CD14-positive monocyte (primary cell): ENCODE measurements at regions not wholly inside any gene's neighbourhood (a gene's known extent, or its start where the extent isn't known, plus 50 kb on each side); places are given as distances from the start of the nearest gene placed in this dataset.

Experiments used
- DNase-seq, 3 donors: peaks; one replicate each; pipeline ENCODE4 v3.0.0-alpha.2; 2011 to 2022
- H2AFZ ChIP-seq: 2 replicates; pipeline ENCODE4 v1.6.0; 2012; ENCODE audit warnings: mild to moderate bottlenecking, low read depth, low read length, inconsistent platforms; ENCODE audit not compliant: insufficient read depth, poor library complexity, severe bottlenecking
- H3K27ac ChIP-seq, 2 donors: 1 replicate in 1 of 2; 2 replicates in 1 of 2; pipeline ENCODE4 v1.5.1; 2012 to 2013; ENCODE audit warnings: low read length in 2 of 2, control low read depth in 1 of 2, inconsistent platforms in 1 of 2, low read depth in 1 of 2, mild to moderate bottlenecking in 1 of 2
- H3K27me3 ChIP-seq, 2 donors: one replicate each; pipeline versions ENCODE4 v1.6.0 to v1.6.1; 2011 to 2013; ENCODE audit warnings: low read length in 2 of 2; ENCODE audit not compliant: control insufficient read depth in 2 of 2, insufficient read depth in 2 of 2
- H3K36me3 ChIP-seq, 2 donors: replicated peaks in 1 of 2; 1 replicate in 1 of 2; 2 replicates in 1 of 2; pipeline versions ENCODE4 v1.5.1 to v1.6.1; 2012 to 2013; ENCODE audit warnings: low read length in 2 of 2, control low read depth in 1 of 2, inconsistent platforms in 1 of 2, mild to moderate bottlenecking in 1 of 2; ENCODE audit not compliant: insufficient read depth in 2 of 2, control insufficient read depth in 1 of 2
- H3K4me1 ChIP-seq, 2 donors: 1 replicate in 1 of 2; 2 replicates in 1 of 2; pipeline versions ENCODE4 v1.5.1 to v1.6.1; 2012 to 2013; ENCODE audit warnings: low read length in 2 of 2, control low read depth in 1 of 2, inconsistent platforms in 1 of 2, mild to moderate bottlenecking in 1 of 2, moderate library complexity in 1 of 2; ENCODE audit not compliant: insufficient read depth in 2 of 2, control insufficient read depth in 1 of 2
- H3K4me2 ChIP-seq: replicated peaks from 2 replicates; pipeline ENCODE3; 2012; ENCODE audit warnings: low read length, moderate library complexity, mild to moderate bottlenecking; ENCODE audit not compliant: poor library complexity, severe bottlenecking; ENCODE audit errors: extremely low read depth
- H3K4me3 ChIP-seq, 3 experiments: fragments of 200-600 bp in 1 of 3; sonication (generic) in 1 of 3; replicated peaks in 1 of 3; 1 replicate in 2 of 3; 2 replicates in 1 of 3; pipeline ENCODE4 v1.5.1; 2011 to 2013; ENCODE audit warnings: low read length in 3 of 3, mild to moderate bottlenecking in 3 of 3, control low read depth in 2 of 3, low read depth in 2 of 3, inconsistent platforms in 1 of 3, moderate library complexity in 1 of 3
- H3K79me2 ChIP-seq: 2 replicates; pipeline ENCODE4 v1.6.0; 2012; ENCODE audit warnings: mild to moderate bottlenecking, control low read depth, inconsistent platforms, low read length, moderate library complexity; ENCODE audit not compliant: insufficient read depth
- H3K9ac ChIP-seq: 2 replicates; pipeline ENCODE4 v1.6.0; 2017; ENCODE audit warnings: low read length, mild to moderate bottlenecking; ENCODE audit not compliant: insufficient read depth, poor library complexity, severe bottlenecking
- H3K9me3 ChIP-seq, 2 donors: replicated peaks in 1 of 2; 1 replicate in 1 of 2; 2 replicates in 1 of 2; pipeline versions ENCODE4 v1.5.1 to v1.6.1; 2012 to 2013; ENCODE audit warnings: low read length in 2 of 2, control low read depth in 1 of 2; ENCODE audit not compliant: control insufficient read depth in 1 of 2, insufficient read depth in 1 of 2
- H4K20me1 ChIP-seq: 2 replicates; pipeline ENCODE4 v1.6.0; 2012; ENCODE audit warnings: mild to moderate bottlenecking, low read length, control low read depth, moderate library complexity; ENCODE audit not compliant: insufficient read depth
- H3K27ac Mint-ChIP-seq, 7 donors: one replicate each; pipeline ENCODE4 v1.8.0; 2020; ENCODE audit warnings: mild to moderate bottlenecking in 7 of 7, mixed read lengths in 7 of 7, moderate library complexity in 6 of 7, inconsistent platforms in 2 of 7
- H3K27me3 Mint-ChIP-seq, 3 donors: one replicate each; pipeline ENCODE4 v1.8.0; 2021 to 2022; ENCODE audit warnings: low read depth in 3 of 3, mild to moderate bottlenecking in 3 of 3, mixed read lengths in 3 of 3, moderate library complexity in 3 of 3, inconsistent platforms in 1 of 3
- H3K36me3 Mint-ChIP-seq, 2 donors: one replicate each; pipeline ENCODE4 v1.8.0; 2020; ENCODE audit warnings: mixed read lengths in 2 of 2, inconsistent platforms in 1 of 2, mild to moderate bottlenecking in 1 of 2
- H3K4me1 Mint-ChIP-seq: one replicate; pipeline ENCODE4 v1.8.0; 2020; ENCODE audit warnings: mild to moderate bottlenecking, mixed read lengths
- H3K4me3 Mint-ChIP-seq, 2 donors: one replicate each; pipeline ENCODE4 v1.8.0; 2020; ENCODE audit warnings: mild to moderate bottlenecking in 2 of 2, mixed read lengths in 2 of 2, moderate library complexity in 1 of 2
- H3K9me3 Mint-ChIP-seq, 7 donors: one replicate each; pipeline ENCODE4 v1.8.0; 2020 to 2022; ENCODE audit warnings: mixed read lengths in 7 of 7, mild to moderate bottlenecking in 6 of 7, moderate library complexity in 6 of 7, inconsistent platforms in 2 of 7
- CTCF ChIP-seq: fragments of 200-600 bp; IDR thresholded peaks from one replicate; pipeline ENCODE4 v1.8.0; 2022; ENCODE audit warnings: antibody characterized with exemption, mild to moderate bottlenecking
- WGBS: methylation state at CpG from one replicate; pipeline ENCODE4 v1.1.5; 2013; ENCODE audit warnings: missing lambda C conversion rate; ENCODE audit not compliant: insufficient coverage; 5-methylcytosine and 5-hydroxymethylcytosine counted together
- intact Hi-C, 2 donors: fragments of 100-400 bp; cut with micrococcal nuclease; formaldehyde crosslinking; loops; one replicate each; pipeline versions ENCODE4 v1.15.0 to v1.15.1; 2023

- Histone ChIP-seq H3K4me3 (peak overlapping the region in 2 of 3 experiments; percentile 34 to 61), H3K36me3 (no peaks in the 10 kb centered on the region), H3K9me3 (no peaks in the 10 kb centered on the region), H3K27me3 (no peaks in the 10 kb centered on the region), H2AFZ (peak overlapping the region; percentile 55), H3K79me2 (no peaks in the 10 kb centered on the region), H3K27ac (peak overlapping the region in 1 of 2 donors; percentile 46), H3K9ac (no peak overlapping the region), H3K4me2 (peak overlapping the region; percentile 61), H3K4me1 (peaks cover 10 to 13% of the 10 kb centered on the region in 2 donors), H4K20me1 (no peaks in the 10 kb centered on the region)
- no peak overlapping the region for H3K4me3 Mint-ChIP-seq
- DNase-seq = peak in 1 of 3 donors; percentile 11
- H3K4me1 Mint-ChIP-seq = peaks cover 16% of the 10 kb centered on the region
- 63% methylated on average over 1 of the region's 1 CpG for WGBS
- no peak for TF ChIP-seq CTCF
- H3K36me3 Mint-ChIP-seq = no peaks in the 10 kb centered on the region
- H3K27me3 Mint-ChIP-seq = no peaks in the 10 kb centered on the region
- peaks cover 0 to 1% (median 0%) of the 10 kb centered on the region in 7 donors for H3K9me3 Mint-ChIP-seq
- H3K27ac Mint-ChIP-seq = no peak overlapping the region
- intact Hi-C loops = no loop called here
Measured at GRCh38 chr4:23305026-23305425, 584.8 kb downstream of the PPARGC1A start.

DNA sequence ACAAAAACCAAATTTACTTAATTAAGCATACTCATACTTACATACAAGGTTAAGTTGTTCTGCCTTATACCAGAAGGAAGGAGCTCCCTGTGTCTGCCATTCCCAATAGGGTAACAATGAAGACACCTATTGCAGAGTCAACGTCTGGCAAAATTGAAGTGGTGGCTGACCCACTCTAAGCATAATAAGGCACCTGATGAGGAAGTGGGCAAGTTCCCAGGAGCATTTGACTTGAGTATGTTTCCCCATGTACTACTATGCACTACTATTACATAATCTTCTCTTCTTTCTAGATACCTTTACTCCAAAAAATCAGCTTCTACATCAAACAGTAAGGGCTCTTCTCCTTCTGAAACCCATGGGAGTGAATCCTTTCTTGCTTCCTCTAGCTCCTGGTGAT, 591.5 kb downstream of the PPARGC1A start:
- no peaks in the 10 kb centered on the region for H3K27me3 ChIP-seq
- Mint-ChIP-seq H3K27ac (peak overlapping the region in 1 of 7 donors; percentile 66), H3K4me1 (peaks cover 26% of the 10 kb centered on the region), H3K36me3 (no peaks in the 10 kb centered on the region), H3K4me3 (no peak overlapping the region), H3K9me3 (peaks cover 0 to 7% (median 3%) of the 10 kb centered on the region in 7 donors), H3K27me3 (no peaks in the 10 kb centered on the region)
- no peak overlapping the region for H3K4me2 ChIP-seq
- H4K20me1 ChIP-seq = no peaks in the 10 kb centered on the region
- no peaks in the 10 kb centered on the region for H3K79me2 ChIP-seq
- no peak overlapping the region for H2AFZ ChIP-seq
- H3K9ac ChIP-seq = no peak overlapping the region
- H3K27ac ChIP-seq = no peak overlapping the region
- no peaks in the 10 kb centered on the region for H3K9me3 ChIP-seq
- peak in 1 of 3 donors; percentile 4 for DNase-seq
- no peak for TF ChIP-seq CTCF
- H3K4me1 ChIP-seq = peaks cover 19 to 26% of the 10 kb centered on the region in 2 donors
- intact Hi-C loops = no loop called here
- no CpG with 5 or more reads among the region's 1 CpG for WGBS
- no peaks in the 10 kb centered on the region for H3K36me3 ChIP-seq
- no peak overlapping the region for H3K4me3 ChIP-seq
